Activated T-cell treated with anti-CD3 and anti-CD28 coated beads for 48 hours (primary cell): ENCODE measurements at regions not wholly inside any gene's neighbourhood (a gene's known extent, or its start where the extent isn't known, plus 50 kb on each side); places are given as distances from the start of the nearest gene placed in this dataset.

Experiments used
- DNase-seq: peaks from one replicate; pipeline ENCODE4 v3.0.0-alpha.2; 2020; ENCODE audit warnings: low read depth

- DNase-seq, result no peak
Measured at GRCh38 chr3:72489901-72490300, 358.3 kb downstream of the SHQ1 start.

DNA sequence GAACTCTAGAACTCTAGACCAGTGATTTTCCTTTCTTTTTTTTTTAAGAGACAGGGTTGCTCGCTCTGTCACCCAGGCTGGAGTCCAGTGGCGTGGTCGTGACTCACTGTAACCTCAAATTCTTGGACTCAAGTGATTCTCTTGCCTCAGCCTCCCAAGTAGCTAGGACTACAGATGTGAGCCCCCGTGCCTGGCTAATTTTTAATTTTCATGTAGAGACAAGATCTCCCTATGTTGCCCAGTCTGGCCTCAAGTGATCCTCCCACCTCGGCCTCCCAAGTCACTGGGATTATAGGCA lies 359.6 kb downstream of the SHQ1 start:
- no peak for DNase-seq

DNA sequence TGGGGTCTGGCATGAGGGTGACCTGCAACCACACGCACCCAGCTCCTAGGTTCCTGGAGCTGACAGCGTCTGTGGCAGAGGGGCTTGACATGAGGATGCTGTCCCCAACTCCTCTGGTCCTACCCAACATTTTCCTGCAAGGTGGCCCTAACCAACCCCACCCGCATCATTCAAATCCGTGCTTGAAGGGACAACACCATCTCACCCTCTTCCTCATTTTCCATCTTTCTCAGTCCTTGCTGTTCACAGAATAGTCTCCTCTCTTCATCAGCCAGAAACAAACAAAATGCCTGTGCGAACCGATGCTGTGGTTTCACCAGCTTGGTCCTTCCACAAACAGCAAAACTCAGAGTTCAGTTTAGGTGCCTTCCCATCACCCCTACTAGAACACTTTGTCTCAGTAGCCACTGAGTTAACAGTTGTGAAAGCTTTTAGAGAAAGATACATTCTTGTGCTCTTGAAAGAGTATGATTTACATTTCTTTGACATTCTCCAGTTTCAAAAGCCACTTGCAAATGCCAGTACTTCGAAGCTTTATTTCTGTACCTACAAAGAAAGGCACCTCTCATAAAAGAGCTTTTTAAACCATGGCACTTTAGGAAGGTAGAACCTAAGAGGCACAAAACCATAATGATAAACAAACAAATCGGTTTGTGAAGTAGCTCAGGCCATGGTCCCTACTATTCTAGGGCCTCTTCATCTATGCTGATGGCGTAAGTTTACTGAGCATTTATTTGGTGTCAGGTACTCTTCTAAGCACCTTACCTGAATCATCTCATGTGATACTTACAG lies 360.1 kb downstream of the SHQ1 start:
- no peak for DNase-seq

DNA sequence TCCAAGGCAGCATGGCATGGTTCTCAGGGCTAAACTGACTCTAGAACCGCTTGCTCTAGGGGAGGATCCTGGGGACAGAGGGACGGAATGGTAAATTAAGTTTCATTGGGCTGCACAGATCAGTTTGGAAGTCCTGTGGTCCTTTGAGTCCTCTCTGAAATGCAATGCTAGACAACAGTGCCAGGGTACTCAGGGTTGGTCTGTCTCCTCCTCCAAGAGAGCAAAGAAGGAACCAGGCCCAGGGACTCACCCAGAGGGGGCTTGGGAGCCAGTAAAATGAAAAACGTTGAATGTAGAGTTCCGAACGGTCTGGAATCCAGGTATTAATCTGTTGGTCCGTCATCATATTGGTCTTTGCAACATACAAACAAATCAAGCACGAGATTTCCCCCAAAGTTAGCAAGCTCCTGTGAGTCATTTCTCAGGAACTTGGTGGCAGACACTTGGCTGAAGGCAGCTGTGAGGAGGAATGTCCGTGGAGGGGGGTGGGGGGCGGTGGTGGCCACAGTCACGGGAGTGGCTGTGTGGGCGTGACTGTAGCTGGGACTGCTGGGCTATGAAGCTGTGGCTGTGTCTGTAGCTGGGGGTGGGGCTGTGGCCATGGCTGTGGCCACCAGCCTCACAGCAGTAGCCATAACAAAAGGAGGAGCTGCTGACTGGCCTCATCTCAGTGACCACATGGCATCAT lies 361.0 kb downstream of the SHQ1 start:
- peak; percentile 73 for DNase-seq

GRCh38 chr3:72485641-72486040 lies 362.6 kb downstream of the SHQ1 start:
- DNase-seq, result no peak

DNA sequence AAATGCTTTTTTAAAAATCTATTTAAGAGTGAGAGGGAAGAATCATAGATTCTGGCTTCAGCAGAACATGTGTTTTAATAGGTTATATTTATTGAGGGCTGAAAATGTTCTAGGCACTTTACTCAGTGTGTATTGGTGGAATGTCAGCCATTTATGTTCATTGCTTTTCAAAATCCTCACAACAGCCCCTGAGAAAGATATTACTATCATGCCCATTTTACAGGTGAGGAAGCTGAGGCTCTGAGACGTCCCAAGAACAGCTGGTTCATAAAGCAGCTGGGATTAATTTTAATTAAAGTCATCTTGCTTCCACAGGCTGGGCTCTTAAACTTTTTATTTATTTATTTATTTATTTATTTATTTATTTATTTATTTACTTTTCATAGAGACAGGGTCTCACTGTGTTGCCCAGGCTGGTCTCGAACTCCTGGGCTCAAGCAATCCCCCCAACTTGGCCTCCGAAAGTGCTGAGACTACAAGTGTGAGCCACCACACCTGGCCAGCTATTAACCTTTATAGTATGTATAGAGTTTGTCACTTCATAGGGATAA lies 364.6 kb downstream of the SHQ1 start:
- no peak for DNase-seq

DNA sequence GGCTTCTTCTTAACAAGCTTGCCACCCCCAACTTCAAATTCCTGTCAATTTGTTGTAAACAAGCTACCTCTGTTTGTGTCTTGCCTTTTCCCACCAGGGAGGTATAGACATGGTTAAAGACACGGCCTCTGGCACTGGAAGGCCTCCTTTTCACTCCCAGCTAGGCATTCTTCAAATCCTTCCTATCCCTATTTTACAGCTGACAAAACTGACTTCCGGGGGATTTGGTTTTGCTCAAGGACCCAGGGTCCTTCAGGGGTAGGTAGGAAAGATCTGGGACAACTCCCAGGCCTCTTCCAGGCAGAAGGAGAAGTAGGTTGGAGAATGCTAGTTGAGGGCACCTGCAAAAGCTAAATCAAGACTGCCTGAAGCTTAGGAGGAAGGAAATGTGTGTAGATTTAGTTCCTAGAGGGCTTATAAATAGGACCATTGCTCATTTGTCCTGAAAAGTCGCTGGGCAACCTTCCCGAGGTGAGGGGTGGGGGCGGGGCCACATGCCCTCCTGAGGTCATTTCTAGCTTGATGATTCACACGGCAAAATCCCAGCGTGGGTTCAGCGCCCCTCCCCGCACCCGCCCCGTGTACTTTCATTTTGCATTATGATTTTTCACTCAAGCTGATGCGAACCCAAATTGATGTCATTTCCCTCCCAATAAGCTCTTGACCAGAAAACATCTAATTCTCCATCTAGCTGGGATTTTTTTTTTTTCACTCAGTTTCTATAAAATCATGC lies 365.5 kb downstream of the SHQ1 start:
- DNase-seq, result peak; percentile 84

- DNase-seq, result no peak
Measured at GRCh38 chr3:72481542-72481941, 366.7 kb downstream of the SHQ1 start.

- DNase-seq, result no peak
Measured at GRCh38 chr3:72480366-72480765, 367.9 kb downstream of the SHQ1 start.

DNA sequence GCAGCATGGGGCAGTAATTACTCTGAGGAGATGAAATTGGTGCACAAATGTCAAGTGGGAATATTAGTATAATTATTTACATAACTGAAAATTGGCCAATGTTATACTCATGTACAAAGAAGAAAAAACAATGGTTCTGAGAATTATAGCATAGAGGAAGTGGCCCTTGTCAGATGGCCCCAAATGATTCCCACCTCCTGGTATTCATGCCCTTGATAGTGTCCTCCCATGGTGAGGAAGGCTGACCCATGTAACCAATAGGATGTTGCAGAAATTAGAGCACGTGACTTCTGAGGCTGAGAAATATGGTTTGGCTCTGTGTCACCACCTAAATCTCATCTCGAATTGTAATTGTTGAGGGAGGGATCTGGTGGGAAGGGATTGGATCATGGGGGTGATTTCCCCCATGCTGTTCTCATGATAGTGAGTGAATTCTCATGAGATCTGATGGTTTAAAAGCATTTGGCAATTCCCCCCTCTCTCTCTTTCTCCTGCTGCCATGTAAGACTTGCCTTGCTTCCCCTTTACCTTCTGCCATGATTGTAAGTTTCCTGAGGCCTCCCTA lies 368.5 kb downstream of the SHQ1 start:
- no peak for DNase-seq

GRCh38 chr3:72476139-72476483 lies 372.1 kb downstream of the SHQ1 start:
- no peak for DNase-seq

- DNase-seq, result no peak
Measured at GRCh38 chr3:72475258-72476138, 372.7 kb downstream of the SHQ1 start.

DNA sequence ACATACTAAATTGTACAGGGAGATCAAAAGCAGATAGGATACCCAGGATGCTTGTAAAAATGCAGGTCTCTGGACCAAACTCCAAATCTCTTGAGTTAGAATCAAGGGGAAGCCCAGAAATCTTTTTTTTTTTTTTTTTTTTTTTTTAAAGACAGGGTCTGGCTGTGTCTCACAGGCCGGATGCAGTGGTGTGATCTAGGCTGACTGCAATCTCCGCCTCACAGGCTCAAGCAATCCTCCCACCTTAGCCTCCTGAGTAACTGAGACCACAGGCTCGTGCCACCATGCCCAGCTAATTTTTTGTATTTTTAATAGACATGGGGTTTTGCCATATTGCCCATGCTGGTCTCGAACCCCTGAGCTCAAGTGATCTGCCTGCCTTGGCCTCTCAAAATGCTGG lies 373.5 kb downstream of the SHQ1 start:
- no peak for DNase-seq

DNA sequence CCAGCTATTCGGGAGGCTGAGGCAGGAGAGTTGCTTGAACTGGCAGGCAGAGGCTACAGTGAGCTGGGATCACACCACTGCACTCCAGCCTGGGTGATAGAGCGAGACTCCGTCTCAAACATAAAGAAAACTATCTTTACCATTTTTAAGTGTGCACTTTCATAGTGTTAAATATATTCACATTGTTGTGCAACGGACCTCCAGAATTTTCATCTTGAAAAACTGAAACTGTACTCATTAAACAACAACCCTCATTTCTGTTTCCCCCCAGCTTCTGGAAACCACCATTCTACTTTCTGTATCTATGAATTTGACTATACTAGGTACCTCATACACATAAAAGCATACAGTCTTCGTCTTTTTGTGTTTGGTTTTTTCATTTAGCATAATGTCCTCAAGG lies 375.1 kb downstream of the SHQ1 start:
- DNase-seq, result no peak

GRCh38 chr3:72470904-72471417 lies 377.3 kb downstream of the SHQ1 start:
- DNase-seq, result no peak

GRCh38 chr3:72465853-72466252 lies 382.4 kb downstream of the SHQ1 start:
- DNase-seq, result no peak

GRCh38 chr3:72463083-72463482 lies 385.2 kb downstream of the SHQ1 start:
- DNase-seq, result no peak

GRCh38 chr3:72462595-72463011 lies 385.6 kb downstream of the SHQ1 start:
- DNase-seq, result no peak

DNA sequence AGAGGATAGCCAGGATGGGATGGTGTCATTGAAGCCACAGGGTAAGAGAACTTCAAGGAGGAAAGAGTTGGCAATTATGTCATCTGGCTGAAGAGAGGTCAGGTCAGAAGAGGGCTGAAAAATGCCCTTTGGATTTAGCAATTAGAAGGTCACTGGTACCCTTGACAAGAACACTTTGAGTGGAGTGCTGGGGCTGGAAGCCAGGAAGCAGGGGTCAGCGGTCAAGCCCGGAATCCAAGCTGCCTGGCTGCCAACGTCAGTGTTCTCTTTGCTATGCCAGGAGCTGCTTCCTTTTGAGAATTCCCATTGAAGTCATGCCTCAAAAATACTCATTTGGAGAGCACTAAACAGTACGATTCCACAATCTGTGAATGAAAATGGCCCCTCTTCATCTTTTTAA lies 386.5 kb downstream of the SHQ1 start:
- no peak for DNase-seq

DNA sequence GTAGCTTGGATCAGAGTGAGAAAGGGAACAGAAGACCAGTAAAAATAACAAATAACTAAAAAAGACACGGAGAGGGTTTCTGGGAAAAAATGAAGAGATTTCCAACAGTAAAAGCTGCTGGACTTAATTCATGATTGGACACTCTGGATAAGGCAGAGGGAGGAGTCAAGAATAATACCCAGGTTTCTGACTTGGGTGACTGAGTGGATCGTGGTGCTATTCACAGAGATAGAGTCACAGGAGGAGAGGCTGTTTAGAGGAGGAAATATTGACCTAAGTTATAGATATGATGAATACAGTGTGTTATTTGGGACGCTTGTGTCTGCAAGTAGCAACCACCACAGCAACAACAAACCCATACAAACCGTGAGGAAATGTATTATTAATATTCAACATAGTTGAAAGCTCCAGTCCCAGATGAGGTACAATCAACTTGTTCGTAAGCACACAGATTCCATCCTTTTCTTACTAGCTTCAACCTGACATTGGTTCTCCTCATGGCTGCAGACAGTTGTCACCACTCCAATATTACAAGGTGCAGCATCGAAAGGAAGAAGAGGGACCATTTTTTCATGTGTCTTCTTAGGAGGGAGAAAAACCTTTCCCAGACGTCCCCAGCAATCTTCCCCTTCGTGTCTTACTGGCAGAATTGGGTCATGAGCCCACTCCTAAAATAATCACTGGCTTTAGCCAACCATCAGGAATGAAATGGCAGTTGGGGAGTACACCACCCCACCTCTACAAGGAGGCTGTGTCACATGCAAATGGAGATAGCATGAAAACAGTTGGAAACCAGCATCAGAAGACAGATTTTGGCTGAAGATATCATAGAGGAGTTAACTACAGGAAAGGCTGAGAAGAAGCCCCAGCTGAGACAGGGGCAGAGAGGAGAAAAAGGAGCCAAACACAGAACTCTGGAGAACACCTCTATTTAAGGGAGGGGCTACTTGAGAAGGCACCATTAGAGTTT lies 387.8 kb downstream of the SHQ1 start:
- DNase-seq, result no peak
